HL-60 (cell line): ENCODE measurements at regions not wholly inside any gene's neighbourhood (a gene's known extent, or its start where the extent isn't known, plus 50 kb on each side); places are given as distances from the start of the nearest gene placed in this dataset.

Source experiments
- DNase-seq, 2 experiments: peaks; one replicate each; pipeline ENCODE4 v3.0.0-alpha.2; 2010 to 2020; ENCODE audit warnings: low read depth in 1 of 2, low spot score in 1 of 2
- H3K27ac ChIP-seq: fragments of 250-450 bp; sonication (Bioruptor Pico); replicated peaks from 2 replicates; pipeline ENCODE4 v1.5.1; 2020; ENCODE audit warnings: mild to moderate bottlenecking, moderate library complexity
- H3K27me3 ChIP-seq: fragments of 250-450 bp; sonication (Bioruptor Pico); 2 replicates; pipeline ENCODE4 v1.5.1; 2021; ENCODE audit warnings: mild to moderate bottlenecking, moderate library complexity; ENCODE audit not compliant: insufficient read depth, poor library complexity, severe bottlenecking
- H3K4me3 ChIP-seq: replicated peaks from 2 replicates; pipeline ENCODE4 v1.5.1; 2011; ENCODE audit warnings: mild to moderate bottlenecking, control low read depth, low read length; ENCODE audit not compliant: insufficient read depth
- CTCF ChIP-seq: IDR thresholded peaks from one replicate; pipeline ENCODE4 v1.5.1; 2011; ENCODE audit warnings: low read length, control low read depth, inconsistent platforms; ENCODE audit not compliant: insufficient read depth
- GABPA ChIP-seq: IDR thresholded peaks from 2 replicates; pipeline ENCODE4 v1.6.1; 2012; ENCODE audit warnings: low read depth
- POLR2AphosphoS5 ChIP-seq: IDR thresholded peaks from 2 replicates; pipeline ENCODE4 v1.6.1; 2012; ENCODE audit warnings: low read depth
- REST ChIP-seq: IDR thresholded peaks from 2 replicates; pipeline ENCODE4 v1.6.1; 2012; ENCODE audit warnings: low read depth; ENCODE audit not compliant: insufficient replicate concordance
- SPI1 ChIP-seq: IDR thresholded peaks from 2 replicates; pipeline ENCODE4 v1.6.1; 2012; ENCODE audit warnings: low read depth, mild to moderate bottlenecking, borderline replicate concordance

GRCh38 chr2:204280262-204280668 lies 265.0 kb upstream of the PARD3B start:
- TF ChIP-seq CTCF, result no peak
- no peak for TF ChIP-seq SPI1
- no peak for TF ChIP-seq GABPA
- no peak for TF ChIP-seq REST
- no peak for TF ChIP-seq POLR2AphosphoS5
- Histone ChIP-seq H3K27ac (no peak overlapping the region), H3K27me3 (no peaks in the 10 kb centered on the region), H3K4me3 (no peak overlapping the region)
- DNase-seq, result no peak

GRCh38 chr2:204282081-204282480 lies 263.2 kb upstream of the PARD3B start:
- no peak overlapping the region for H3K4me3 ChIP-seq
- no peak overlapping the region for H3K27ac ChIP-seq
- no peak for TF ChIP-seq REST
- no peak for TF ChIP-seq SPI1
- no peak for TF ChIP-seq POLR2AphosphoS5
- TF ChIP-seq GABPA, result no peak
- no peak for TF ChIP-seq CTCF
- DNase-seq, result no peak
- H3K27me3 ChIP-seq, result no peaks in the 10 kb centered on the region

DNA sequence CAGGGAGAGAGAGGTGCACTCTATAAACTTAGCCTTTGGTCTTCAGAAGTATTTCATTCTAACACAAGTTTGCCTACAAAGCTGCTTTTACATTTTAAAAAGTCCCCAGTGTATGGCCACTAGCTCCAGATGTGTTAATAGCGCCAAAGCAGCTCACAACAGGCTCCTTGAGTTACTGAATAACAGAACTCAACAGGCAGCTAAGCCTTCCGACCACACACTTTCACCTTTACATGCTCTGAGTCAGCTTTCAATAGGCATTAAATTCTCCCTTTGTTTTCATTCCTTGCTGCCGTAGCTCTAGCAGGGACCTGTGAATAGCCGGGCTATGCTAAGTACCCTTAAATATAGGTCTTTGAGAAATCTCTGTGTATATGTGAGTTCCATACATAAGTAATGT lies 262.8 kb upstream of the PARD3B start:
- H3K4me3 ChIP-seq, result no peak overlapping the region
- H3K27me3 ChIP-seq, result no peaks in the 10 kb centered on the region
- no peak for TF ChIP-seq POLR2AphosphoS5
- no peak for TF ChIP-seq REST
- TF ChIP-seq GABPA, result no peak
- TF ChIP-seq SPI1, result no peak
- no peak for TF ChIP-seq CTCF
- DNase-seq, result no peak
- no peak overlapping the region for H3K27ac ChIP-seq
